T-cell (primary cell): ENCODE measurements at regions not wholly inside any gene's neighbourhood (a gene's known extent, or its start where the extent isn't known, plus 50 kb on each side); places are given as distances from the start of the nearest gene placed in this dataset.

ENCODE experiments used
- ATAC-seq, 4 experiments: fragments of 200-7000 bp in 3 of 4; fragments of 150-1000 bp in 1 of 4; cut with Tn5 transposase; replicated peaks in 1 of 4; 1 replicate in 3 of 4; 2 replicates in 1 of 4; pipeline ENCODE4 v1.10.0; 2021; ENCODE audit warnings: moderate library complexity in 3 of 4, mild to moderate bottlenecking in 2 of 4, moderate number of reproducible peaks in 1 of 4
- CTCF ChIA-PET, 2 donors: fragments of 300-600 bp; sonication (Branson Sonifier 250); formaldehyde crosslinking; loops; one replicate each; lab custom pipeline; 2022; ENCODE audit warnings: antibody characterized with exemption in 2 of 2; lab: Charles Lee
- POLR2A ChIA-PET, 2 donors: fragments of 300-600 bp; sonication (Branson Sonifier 250); formaldehyde crosslinking; loops; one replicate each; lab custom pipeline; 2022; ENCODE audit warnings: antibody characterized with exemption in 2 of 2; lab: Charles Lee
- DNase-seq, 35 experiments: peaks; one replicate each; pipeline versions ENCODE4 v3.0.0 to v3.0.0-alpha.2; 2013 to 2023
- H3K27ac ChIP-seq: one replicate; pipeline ENCODE4 v1.5.1; 2013; ENCODE audit warnings: low read length
- H3K27me3 ChIP-seq, 2 experiments: replicated peaks in 1 of 2; 1 replicate in 1 of 2; 2 replicates in 1 of 2; pipeline versions ENCODE4 v1.6.1 to v1.7.0; 2013; ENCODE audit warnings: low read length in 1 of 2, mixed read lengths in 1 of 2; ENCODE audit not compliant: control insufficient read depth in 2 of 2, insufficient read depth in 2 of 2; ENCODE audit errors: extremely low read depth in 1 of 2
- H3K36me3 ChIP-seq, 2 donors: 1 replicate in 1 of 2; 2 replicates in 1 of 2; pipeline versions ENCODE4 v1.6.1 to v1.7.0; 2013; ENCODE audit warnings: low read length in 1 of 2; ENCODE audit not compliant: control insufficient read depth in 2 of 2, insufficient read depth in 1 of 2; ENCODE audit errors: extremely low read depth in 1 of 2
- H3K4me1 ChIP-seq, 2 experiments: 1 replicate in 1 of 2; 2 replicates in 1 of 2; pipeline versions ENCODE4 v1.6.1 to v1.7.0; 2013; ENCODE audit warnings: low read length in 2 of 2, mixed read lengths in 1 of 2; ENCODE audit not compliant: insufficient read depth in 2 of 2, control insufficient read depth in 1 of 2; ENCODE audit errors: extremely low read depth in 1 of 2
- H3K4me3 ChIP-seq, 2 donors: 1 replicate in 1 of 2; 2 replicates in 1 of 2; pipeline versions ENCODE4 v1.5.1 to v1.7.0; 2013; ENCODE audit warnings: mild to moderate bottlenecking in 2 of 2, low read length in 1 of 2, moderate library complexity in 1 of 2; ENCODE audit not compliant: control insufficient read depth in 1 of 2; ENCODE audit errors: extremely low read depth in 1 of 2
- H3K9me3 ChIP-seq: 2 replicates; pipeline ENCODE4 v1.7.0; 2013
- H3K27ac Mint-ChIP-seq, 2 donors: one replicate each; pipeline ENCODE4 v1.8.0; 2020 to 2021; ENCODE audit warnings: mild to moderate bottlenecking in 2 of 2, mixed read lengths in 2 of 2
- H3K27me3 Mint-ChIP-seq, 2 donors: one replicate each; pipeline ENCODE4 v1.8.0; 2021 to 2022; ENCODE audit warnings: mixed read lengths in 2 of 2
- H3K36me3 Mint-ChIP-seq: one replicate; pipeline ENCODE4 v1.8.0; 2021; ENCODE audit warnings: mixed read lengths
- H3K4me1 Mint-ChIP-seq, 3 donors: one replicate each; pipeline ENCODE4 v1.8.0; 2020 to 2022; ENCODE audit warnings: mixed read lengths in 3 of 3, mild to moderate bottlenecking in 1 of 3
- H3K4me3 Mint-ChIP-seq, 3 donors: one replicate each; pipeline ENCODE4 v1.8.0; 2020 to 2022; ENCODE audit warnings: mild to moderate bottlenecking in 3 of 3, mixed read lengths in 3 of 3, moderate library complexity in 3 of 3
- H3K9me3 Mint-ChIP-seq, 3 donors: one replicate each; pipeline ENCODE4 v1.8.0; 2020 to 2022; ENCODE audit warnings: mixed read lengths in 3 of 3
- WGBS: methylation state at CpG from one replicate; pipeline ENCODE4 v1.1.5; 2013; ENCODE audit warnings: missing lambda C conversion rate; ENCODE audit not compliant: insufficient coverage; 5-methylcytosine and 5-hydroxymethylcytosine counted together

DNA sequence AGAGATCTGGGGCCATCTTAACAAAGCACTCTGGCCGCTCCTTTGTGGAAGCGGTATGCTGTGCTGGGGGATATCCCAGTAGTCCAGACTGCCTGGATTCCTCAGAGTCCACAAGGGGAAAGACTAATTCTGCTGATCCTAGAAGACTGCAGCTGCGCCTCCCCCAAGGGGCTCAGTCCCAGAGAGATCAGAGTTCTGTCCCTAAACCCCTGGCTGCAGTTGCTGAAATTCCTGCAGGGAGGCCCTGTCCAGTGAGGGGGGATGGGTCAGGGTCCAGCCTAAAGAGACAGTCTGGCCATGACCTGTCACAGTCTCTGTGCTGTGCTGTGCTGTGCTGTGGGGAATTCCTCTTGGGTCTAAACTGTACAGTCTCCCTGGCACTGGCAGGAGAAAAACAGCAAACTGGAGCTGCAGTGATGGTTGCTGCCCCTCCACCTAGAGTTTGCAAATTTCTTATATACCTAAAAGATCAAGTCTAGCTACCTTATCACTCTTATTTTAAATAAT is 575.1 kb upstream of the UBE2E2 start:
- Mint-ChIP-seq H3K36me3 (no peaks in the 10 kb centered on the region), H3K27ac (no peak overlapping the region), H3K4me3 (no peak overlapping the region), H3K9me3 (peaks cover 2 to 19% (median 15%) of the 10 kb centered on the region in 3 donors), H3K27me3 (no peaks in the 10 kb centered on the region), H3K4me1 (no peaks in the 10 kb centered on the region)
- H3K4me1 ChIP-seq = no peaks in the 10 kb centered on the region
- ChIA-PET CTCF (no interaction called here), POLR2A (no interaction called here)
- no peak overlapping the region for H3K27ac ChIP-seq
- no peaks in the 10 kb centered on the region for H3K27me3 ChIP-seq
- no peak for DNase-seq
- no peaks in the 10 kb centered on the region for H3K36me3 ChIP-seq
- H3K4me3 ChIP-seq = no peak overlapping the region
- no peak for ATAC-seq
- WGBS = 79% methylated on average over 3 of the region's 3 CpGs
- H3K9me3 ChIP-seq = no peaks in the 10 kb centered on the region

DNA sequence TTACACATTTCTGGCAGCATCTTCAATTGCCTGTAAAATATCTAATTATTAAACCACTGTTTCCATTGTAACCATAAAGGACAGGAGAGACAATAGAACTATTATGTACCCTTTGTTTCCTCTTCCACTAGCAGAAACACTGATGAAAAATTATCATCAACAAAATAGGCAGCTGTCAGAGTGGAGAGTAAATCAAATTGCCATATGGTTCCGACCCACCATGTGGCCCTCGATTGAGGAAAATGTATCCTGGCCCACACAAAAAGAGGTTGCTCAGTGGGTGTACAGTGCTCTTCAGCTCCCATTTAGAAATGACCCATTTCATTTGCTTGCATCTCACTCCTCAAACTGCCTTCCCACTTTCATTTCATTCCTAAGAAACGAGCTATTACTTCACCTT is 570.6 kb upstream of the UBE2E2 start:
- Mint-ChIP-seq H3K27me3 (no peaks in the 10 kb centered on the region), H3K4me3 (no peak overlapping the region), H3K36me3 (no peaks in the 10 kb centered on the region), H3K4me1 (no peaks in the 10 kb centered on the region), H3K27ac (no peak overlapping the region), H3K9me3 (peaks cover 4 to 7% (median 4%) of the 10 kb centered on the region in 3 donors)
- ATAC-seq = no peak
- Histone ChIP-seq H3K27ac (no peak overlapping the region), H3K9me3 (no peaks in the 10 kb centered on the region), H3K4me3 (no peak overlapping the region), H3K4me1 (no peaks in the 10 kb centered on the region), H3K36me3 (no peaks in the 10 kb centered on the region), H3K27me3 (no peaks in the 10 kb centered on the region)
- ChIA-PET POLR2A (no interaction called here), CTCF (interaction anchor here in 1 of 2 donors (0.5 kb wide), 1 partner anchor 14 kb away, joined by 5 read pairs; no protein-coding TSS in a partner anchor)
- DNase-seq = no peak
- WGBS = 67% methylated on average over 3 of the region's 3 CpGs

DNA sequence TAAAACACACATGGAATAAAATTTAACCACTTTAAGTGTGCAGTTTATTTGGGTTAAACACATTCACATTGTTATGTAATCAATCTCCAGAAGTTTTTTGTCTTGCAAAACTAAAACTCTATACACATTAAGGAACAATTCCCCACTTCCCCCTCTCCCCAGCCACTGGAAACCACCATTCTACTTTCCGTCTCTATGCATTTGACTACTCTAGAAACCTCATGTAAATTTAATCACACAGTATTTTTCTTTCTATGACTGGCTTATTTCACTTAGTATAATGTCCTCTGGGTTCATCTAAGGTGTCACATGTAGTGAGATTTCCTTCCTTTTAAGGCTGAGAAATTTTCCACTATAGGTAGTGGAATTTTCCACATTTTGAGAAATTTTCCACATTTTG is 568.7 kb upstream of the UBE2E2 start:
- POLR2A ChIA-PET = no interaction called here
- CTCF ChIA-PET = no interaction called here
- no peaks in the 10 kb centered on the region for H3K36me3 Mint-ChIP-seq
- H3K36me3 ChIP-seq = no peaks in the 10 kb centered on the region
- H3K27me3 Mint-ChIP-seq = no peaks in the 10 kb centered on the region
- DNase-seq (no peak), ATAC-seq (no peak)
- WGBS = no CpG with 5 or more reads among the region's 1 CpG
- no peak overlapping the region for H3K4me3 ChIP-seq
- H3K27me3 ChIP-seq = no peaks in the 10 kb centered on the region
- H3K27ac ChIP-seq = no peak overlapping the region
- no peak overlapping the region for H3K4me3 Mint-ChIP-seq
- peaks cover 4 to 14% (median 7%) of the 10 kb centered on the region in 3 donors for H3K9me3 Mint-ChIP-seq
- no peaks in the 10 kb centered on the region for H3K4me1 Mint-ChIP-seq
- no peaks in the 10 kb centered on the region for H3K9me3 ChIP-seq
- H3K4me1 ChIP-seq = no peaks in the 10 kb centered on the region
- no peak overlapping the region for H3K27ac Mint-ChIP-seq

DNA sequence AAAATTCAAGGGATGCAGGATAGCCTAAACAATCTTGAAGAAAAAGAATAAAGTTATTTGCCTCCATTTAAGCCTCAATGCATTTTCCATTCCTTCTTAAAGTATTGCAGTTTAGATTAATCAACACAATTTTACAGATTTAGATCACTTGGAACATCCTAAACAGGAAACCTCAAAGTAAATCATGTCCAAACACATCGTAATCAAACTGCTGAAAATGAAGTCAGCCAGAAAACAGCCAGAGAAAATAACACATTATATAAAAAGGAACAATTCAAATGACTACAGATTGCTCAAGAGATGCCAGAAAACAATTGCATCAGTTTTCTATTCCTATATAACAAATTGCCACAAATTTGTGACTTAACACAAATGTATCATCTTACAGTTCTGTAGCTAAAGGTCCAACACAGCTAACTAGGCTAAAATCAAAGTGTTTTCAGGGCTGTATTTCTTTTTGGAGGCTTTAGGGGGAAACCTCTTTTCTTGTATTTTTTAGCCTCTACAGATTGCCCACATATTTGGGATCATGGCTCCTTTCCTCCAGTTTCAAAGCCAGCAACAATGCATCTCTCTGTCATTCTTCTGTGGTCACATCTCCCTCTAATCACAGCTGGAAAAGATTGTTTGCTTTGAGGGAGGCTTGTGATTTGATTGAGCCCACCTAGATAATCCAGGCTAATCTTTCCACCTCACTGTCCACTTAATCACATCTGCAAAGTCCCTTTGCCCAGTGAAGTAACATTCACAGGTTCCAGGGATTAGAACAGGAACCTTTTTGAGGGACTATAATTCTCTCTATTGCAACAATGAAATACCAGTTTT is 543.3 kb upstream of the UBE2E2 start:
- Mint-ChIP-seq H3K9me3 (peaks cover 0 to 9% (median 2%) of the 10 kb centered on the region in 3 donors), H3K4me3 (no peak overlapping the region), H3K27me3 (peaks cover 0 to 2% of the 10 kb centered on the region in 2 donors), H3K36me3 (no peaks in the 10 kb centered on the region), H3K27ac (no peak overlapping the region), H3K4me1 (no peaks in the 10 kb centered on the region)
- Histone ChIP-seq H3K4me1 (no peaks in the 10 kb centered on the region), H3K27ac (no peak overlapping the region), H3K27me3 (no peaks in the 10 kb centered on the region), H3K36me3 (no peaks in the 10 kb centered on the region), H3K9me3 (no peaks in the 10 kb centered on the region), H3K4me3 (no peak overlapping the region)
- ATAC-seq (no peak), DNase-seq (no peak)
- WGBS = 10% methylated on average over 1 of the region's 1 CpG
- ChIA-PET CTCF (no interaction called here), POLR2A (no interaction called here)

DNA sequence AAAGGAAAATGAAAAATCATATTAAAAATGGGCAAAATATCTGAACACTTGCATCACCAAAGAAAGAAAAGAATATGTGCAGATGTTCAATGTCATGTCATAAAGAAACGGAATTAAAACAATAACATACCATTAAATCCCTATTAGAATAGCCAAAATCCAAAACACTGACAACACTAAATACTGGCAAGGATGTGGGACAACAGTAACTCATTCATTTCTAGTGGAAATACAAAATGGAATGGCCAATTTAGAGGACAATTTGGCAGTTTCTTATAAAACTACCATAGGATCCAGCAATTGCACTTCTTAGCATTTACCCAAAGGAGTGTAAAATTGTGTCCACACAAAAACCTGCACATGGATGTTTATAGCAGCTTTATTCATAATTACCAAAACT is 542.5 kb upstream of the UBE2E2 start:
- H3K4me3 Mint-ChIP-seq = no peak overlapping the region
- no peaks in the 10 kb centered on the region for H3K36me3 Mint-ChIP-seq
- ATAC-seq (no peak), DNase-seq (no peak)
- no CpG with 5 or more reads among the region's 1 CpG for WGBS
- ChIA-PET POLR2A (no interaction called here), CTCF (no interaction called here)
- no peak overlapping the region for H3K27ac Mint-ChIP-seq
- Histone ChIP-seq H3K27me3 (no peaks in the 10 kb centered on the region), H3K4me3 (no peak overlapping the region), H3K9me3 (no peaks in the 10 kb centered on the region), H3K27ac (no peak overlapping the region), H3K4me1 (no peaks in the 10 kb centered on the region), H3K36me3 (no peaks in the 10 kb centered on the region)
- no peaks in the 10 kb centered on the region for H3K4me1 Mint-ChIP-seq
- peaks cover 0 to 2% of the 10 kb centered on the region in 2 donors for H3K27me3 Mint-ChIP-seq
- H3K9me3 Mint-ChIP-seq = peaks cover 0 to 9% (median 2%) of the 10 kb centered on the region in 3 donors

DNA sequence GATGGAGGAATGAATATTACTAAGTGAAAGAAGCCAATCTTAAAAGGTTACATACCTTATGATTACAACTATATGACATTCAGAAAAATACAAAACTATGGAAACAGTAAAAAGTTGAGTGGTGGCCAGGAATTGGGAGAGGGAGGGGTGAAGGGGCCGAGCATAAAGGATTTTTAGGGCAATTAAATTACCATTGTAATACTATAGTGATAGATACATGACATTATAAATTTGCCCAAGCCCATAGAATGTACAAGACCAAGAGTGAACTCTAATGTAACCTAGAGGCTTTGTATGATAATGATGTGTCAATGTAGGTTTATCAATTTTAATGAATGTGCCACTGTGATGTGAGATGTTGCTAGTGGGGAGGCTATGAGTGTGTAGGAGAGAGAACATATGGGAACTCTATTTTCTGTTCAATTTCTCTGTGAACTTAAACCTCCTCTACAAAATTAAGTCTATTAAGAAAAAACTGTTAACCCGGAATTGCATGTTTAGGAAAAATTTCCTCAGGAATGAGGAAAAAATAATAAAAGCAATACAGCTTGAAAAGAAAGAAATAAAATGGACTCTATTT is 541.9 kb upstream of the UBE2E2 start:
- POLR2A ChIA-PET = no interaction called here
- no CpG with 5 or more reads among the region's 2 CpGs for WGBS
- no peak for ATAC-seq

More for the DNA sequence above, 541.9 kb upstream of the UBE2E2 start:
- no peak overlapping the region for H3K4me3 Mint-ChIP-seq
- no peaks in the 10 kb centered on the region for H3K4me1 Mint-ChIP-seq
- no peaks in the 10 kb centered on the region for H3K36me3 ChIP-seq
- no peak overlapping the region for H3K4me3 ChIP-seq
- H3K4me1 ChIP-seq = no peaks in the 10 kb centered on the region
- no peaks in the 10 kb centered on the region for H3K36me3 Mint-ChIP-seq
- H3K27ac Mint-ChIP-seq = no peak overlapping the region
- no peak for DNase-seq
- no peaks in the 10 kb centered on the region for H3K9me3 ChIP-seq
- no peak overlapping the region for H3K27ac ChIP-seq
- CTCF ChIA-PET = no interaction called here
- no peaks in the 10 kb centered on the region for H3K27me3 ChIP-seq
- no peaks in the 10 kb centered on the region for H3K27me3 Mint-ChIP-seq
- peaks cover 0 to 9% (median 2%) of the 10 kb centered on the region in 3 donors for H3K9me3 Mint-ChIP-seq
